SW 1271 (cell line): ENCODE measurements at regions not wholly inside any gene's neighbourhood (a gene's known extent, or its start where the extent isn't known, plus 50 kb on each side); places are given as distances from the start of the nearest gene placed in this dataset.

Experiments used
- DNase-seq, 2 experiments: peaks; one replicate each; lab custom pipeline; 2025; lab: John Stamatoyannopoulos, UW

DNA sequence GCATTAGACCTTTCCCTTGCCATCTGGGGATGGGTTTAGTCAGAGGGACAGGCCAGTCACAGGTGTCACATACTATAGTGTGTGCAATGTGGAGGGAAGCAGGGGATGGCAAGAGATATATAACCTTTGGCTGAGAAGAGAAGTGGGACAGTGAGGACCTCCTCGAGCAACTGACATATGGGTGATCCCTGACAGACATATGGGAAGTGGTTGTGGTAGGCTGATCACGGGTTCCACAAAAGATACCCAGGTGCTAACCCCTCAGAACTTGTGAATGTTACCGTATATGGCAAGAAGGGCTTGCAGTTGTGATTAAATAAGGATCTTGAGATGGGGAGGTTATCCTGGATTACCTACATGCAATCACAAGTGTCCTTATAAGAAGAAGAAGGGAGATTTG, 188.1 kb upstream of the MPHOSPH6 start:
- DNase-seq: no peak

- DNase-seq: no peak
Observed at GRCh38 chr16:82357237-82357636, 187.2 kb upstream of the MPHOSPH6 start.

- no peak for DNase-seq
Observed at GRCh38 chr16:82350560-82350959, 180.5 kb upstream of the MPHOSPH6 start.

DNA sequence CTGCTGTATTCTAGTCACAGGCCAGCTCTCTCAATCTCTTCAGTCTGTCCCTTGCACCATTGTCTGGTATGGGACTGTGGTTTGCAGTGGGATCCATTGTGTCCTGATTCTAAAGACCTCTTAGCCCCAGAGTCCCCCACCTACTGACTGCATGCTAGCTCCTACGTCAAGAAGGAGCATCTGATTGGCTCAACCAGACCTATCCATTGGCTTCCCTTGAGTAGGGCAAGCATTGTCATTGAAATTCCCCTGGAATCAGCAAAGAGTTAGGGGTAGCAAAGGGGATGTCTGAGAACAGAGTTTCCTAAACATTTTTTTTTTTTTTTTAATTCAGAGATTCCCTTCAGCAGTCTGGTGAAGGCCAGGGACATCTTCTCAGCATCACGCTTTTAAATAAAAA, 175.3 kb upstream of the MPHOSPH6 start:
- DNase-seq: no peak

DNA sequence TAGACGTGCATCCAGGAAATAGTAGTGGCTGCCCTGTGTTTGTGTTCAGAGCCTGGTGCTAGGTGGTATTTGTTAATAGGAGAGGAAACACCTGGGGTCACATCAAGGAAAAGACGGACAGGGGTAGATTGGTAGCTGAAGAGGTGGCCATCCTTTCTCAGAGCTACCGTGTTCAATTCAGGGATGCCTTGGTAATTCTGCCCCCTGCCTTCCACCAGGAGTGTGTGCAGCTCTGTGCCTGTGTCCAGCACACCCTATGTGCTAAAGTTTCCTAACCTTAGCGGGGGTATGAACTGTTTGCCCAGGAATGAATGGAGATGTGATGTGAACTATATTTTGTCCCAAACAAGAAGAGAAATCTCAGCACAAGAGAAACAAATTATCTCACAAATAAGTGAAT, 174.1 kb upstream of the MPHOSPH6 start:
- no peak for DNase-seq

DNA sequence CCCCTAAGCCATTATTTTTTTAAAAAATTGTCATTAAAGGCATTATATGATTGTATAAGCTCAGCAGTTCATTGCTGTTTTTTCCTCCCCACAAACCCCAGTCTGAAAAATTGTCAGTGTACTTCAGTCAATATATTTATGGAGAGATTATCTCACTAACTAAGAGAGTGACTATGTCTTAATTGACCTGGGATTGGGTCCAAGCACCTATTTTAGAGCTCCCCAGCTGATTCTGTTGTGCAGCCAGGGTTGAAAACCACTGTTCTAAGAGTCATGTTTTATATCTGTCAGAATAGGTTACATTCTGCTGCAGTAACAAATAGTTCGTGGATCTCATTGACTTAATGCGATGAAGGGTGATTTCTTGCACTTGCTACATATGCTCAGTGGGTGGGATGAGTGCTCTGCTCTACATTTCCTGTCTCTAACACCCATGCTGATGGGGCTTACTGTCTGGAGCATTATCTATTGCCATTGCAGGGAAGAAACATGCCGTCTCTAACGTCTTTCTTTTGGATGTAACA, 171.2 kb upstream of the MPHOSPH6 start:
- no peak for DNase-seq

DNA sequence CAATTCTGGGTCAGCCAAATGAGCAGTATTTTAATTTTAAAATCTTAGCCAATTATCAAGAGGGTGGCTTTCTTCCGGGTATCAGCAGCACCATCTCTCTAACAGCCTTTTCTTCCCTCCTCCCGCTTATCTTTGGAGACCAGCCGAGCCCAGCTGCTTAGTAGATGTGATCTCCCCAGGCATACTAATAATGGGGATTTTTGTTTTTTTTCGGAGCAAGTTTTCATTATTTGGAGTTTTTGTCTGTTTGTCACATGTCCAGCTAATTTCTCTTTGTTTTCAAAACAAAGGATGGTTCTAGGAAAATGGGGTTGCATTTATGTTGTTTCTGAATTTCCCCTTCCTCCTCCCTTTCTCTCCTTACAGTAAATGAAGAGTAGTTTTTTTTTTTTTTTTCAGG, 170.5 kb upstream of the MPHOSPH6 start:
- no peak for DNase-seq

DNA sequence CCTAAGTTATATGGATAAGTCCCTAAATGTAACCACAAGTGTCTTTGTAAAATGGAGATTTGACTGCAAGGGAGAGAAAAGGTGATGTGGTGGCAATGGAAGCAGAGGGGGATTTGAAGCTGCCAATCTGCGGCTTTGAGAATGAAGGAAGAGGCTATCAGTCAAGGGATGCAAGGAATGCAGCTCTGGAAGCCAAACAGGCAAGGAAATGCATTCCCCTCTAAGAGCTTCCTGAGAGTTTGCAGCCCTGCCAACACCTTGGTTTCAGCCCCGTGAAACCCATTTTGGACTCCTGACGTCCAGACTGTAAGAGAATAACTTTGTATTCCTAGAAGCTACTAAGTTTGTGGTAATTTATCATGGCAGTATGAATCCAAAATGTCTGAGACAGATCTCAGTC, 167.3 kb upstream of the MPHOSPH6 start:
- DNase-seq: no peak

- no peak for DNase-seq
Observed at GRCh38 chr16:82331974-82332750, 162.1 kb upstream of the MPHOSPH6 start.

DNA sequence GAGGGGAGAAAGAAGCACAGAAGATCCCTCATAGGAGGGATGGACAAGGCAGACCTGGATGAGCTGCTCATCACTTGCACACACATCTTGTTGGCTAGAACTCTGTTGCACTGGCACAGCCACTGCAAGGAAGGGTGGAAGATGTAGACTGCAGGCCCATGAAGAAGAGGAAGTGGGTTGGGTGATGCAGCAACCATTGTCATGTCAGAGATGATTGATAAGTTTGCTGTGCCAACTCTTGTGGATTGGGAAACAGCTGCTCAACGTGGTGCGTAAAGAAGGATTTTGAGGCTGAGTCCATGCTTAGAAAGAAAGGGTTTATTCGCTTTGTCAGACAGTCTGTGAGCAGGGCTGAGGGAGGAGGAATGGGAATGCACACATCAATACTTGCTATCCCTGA, 161.4 kb upstream of the MPHOSPH6 start:
- no peak for DNase-seq

- DNase-seq: no peak
Observed at GRCh38 chr16:82329504-82330192, 159.6 kb upstream of the MPHOSPH6 start.

DNA sequence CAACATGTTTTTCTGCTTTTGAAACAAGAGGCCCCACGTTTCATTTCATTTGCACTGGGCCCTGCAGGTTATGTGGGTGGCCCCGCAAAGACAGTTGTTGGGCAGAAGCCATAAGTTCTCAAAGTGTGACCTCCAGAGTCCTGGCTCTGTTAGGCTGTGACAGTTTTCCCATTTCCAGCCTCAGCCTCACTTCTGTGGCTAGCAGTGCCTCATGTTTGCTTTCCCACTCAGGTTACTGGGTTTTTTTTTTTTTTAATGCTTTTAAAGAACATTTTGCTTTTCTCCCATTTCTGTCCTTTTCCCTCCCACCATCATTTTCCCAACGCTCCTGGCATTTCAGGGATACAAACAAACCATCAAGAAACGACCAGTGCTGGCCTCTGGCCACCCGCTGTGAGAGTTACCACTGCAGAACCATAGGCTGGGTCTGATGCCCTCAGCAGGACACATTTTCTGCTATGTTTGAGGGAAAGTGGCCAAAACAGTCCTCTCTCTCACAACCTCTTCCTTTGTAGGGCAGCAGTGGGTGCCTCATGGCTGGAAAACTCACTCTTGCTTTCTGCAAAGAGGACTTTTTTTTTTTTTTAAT, 159.0 kb upstream of the MPHOSPH6 start:
- DNase-seq: no peak

- no peak for DNase-seq
Observed at GRCh38 chr16:82323171-82323570, 153.1 kb upstream of the MPHOSPH6 start.

DNA sequence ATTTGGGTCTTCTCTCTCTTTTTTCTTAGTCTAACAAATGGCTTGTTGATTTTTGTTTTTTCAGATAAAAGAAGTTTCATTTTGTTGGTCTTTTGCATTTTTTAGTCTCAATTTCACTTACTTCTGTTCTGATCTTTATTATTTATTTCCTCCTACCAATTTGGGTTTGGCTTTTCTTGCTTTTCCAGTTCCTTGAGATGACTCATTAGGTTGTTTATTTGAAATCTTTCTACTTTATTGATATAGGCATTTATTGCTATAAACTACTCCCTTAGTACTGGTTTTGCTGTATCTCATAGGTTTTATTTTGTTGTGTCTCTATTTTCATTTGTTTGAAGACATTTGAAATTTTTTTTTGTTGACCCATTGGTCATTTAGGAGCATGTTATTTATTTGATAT, 152.2 kb upstream of the MPHOSPH6 start:
- DNase-seq: no peak

DNA sequence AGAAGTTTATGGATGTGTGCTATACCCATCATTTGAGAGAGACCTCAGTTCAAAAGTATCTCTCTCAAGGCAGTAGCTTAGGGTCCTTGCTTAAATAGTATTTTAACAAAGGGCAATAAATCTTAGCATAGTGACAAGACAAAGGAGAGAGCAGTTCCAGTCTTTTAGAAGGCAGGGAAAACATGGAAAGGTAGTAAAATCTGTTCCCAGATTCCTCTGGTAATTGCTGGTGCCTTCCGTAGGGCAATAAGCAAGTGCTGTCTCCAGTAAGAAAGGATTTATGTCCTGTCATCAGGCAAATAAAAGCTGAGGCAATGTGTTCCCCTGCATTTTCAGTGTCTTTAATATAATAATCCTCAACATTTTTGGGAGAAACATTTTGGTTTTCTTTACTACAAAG, 149.0 kb upstream of the MPHOSPH6 start:
- no peak for DNase-seq

GRCh38 chr16:82317411-82318167, 147.6 kb upstream of the MPHOSPH6 start:
- DNase-seq: no peak

DNA sequence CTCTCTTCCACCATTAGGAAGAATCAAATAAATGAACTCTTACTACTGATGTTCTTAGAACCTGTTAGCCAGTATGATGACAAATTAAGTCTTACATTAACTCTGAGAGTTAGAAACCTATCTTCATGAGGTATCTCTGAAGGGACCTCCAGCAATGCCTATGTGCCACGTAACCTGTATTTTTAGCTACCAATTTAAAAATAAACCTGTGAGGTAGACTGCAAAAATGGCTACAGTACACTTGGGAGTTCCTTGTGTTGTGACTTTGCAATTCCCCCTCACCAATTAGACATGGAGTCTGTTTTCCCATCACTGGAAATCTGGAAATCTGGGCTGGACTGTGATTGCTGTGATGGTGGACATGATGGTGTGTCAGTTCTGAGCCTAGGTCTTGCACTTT, 143.7 kb upstream of the MPHOSPH6 start:
- DNase-seq: no peak

GRCh38 chr16:82311528-82311927, 141.5 kb upstream of the MPHOSPH6 start:
- no peak for DNase-seq

DNA sequence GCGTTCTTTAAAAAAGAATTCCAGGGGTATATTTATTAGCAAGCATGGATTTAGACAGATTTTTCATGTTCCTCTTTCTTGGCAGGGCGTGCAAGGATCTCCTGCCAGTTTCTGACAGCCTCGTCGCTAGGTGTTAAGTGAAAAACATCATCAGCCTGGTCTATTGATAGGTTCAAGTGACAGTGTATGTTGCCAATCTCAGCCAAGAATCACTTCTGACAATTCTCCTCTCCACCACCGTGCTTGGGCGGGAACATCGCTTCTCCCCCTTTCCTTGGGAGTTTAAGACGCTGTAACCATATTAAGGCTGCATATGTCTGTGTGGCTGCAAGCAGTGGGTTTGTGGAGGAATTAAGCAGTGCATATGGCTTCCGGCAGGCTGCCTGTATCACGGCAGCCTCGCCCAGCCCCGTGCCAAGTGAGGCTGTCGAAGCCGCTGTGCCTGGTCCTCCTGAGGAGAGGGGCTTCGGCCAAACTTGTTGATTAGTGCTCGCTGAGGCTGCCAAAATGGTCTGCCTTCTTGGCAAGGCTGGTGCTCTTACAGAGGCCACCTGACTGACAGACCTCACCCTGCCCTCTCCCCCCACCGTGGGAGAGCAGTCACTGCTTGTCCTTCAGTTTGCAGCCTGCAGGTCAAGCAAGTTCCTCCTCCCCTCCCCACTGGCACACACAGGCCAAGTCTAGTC, 132.2 kb upstream of the MPHOSPH6 start:
- no peak for DNase-seq

DNA sequence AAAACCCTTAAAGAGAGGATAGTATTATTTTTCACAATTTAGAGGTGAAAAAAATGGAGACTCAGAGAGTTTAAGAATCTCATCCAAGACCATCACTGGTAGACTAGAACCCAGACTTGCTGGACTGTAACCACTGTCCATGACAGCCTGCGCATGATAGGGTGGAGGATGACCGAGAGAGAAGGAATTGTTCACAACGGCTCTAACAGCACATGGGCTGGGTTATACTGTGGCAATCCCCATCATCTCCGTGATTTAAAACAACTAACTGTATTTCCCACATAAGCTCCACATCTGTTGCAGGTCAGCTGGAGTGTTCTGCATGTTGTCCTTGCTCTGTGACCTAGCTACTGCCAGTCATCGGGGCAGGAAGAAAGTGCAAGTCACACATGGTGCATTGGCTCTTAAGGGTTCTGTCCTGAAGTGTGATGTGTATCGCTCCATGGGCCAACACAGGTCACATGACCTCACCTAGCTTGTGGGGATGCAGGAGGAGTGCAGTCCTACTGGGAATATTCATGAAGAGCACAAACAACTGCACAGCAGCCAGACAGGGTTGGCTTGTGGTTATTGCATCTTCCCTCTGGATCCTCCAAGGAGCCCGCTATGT, 131.2 kb upstream of the MPHOSPH6 start:
- DNase-seq: no peak

- DNase-seq: no peak
Observed at GRCh38 chr16:82300374-82300951, 130.4 kb upstream of the MPHOSPH6 start.
